Left lung (tissue), 4 donors: ENCODE measurements at regions not wholly inside any gene's neighbourhood (a gene's known extent, or its start where the extent isn't known, plus 50 kb on each side); places are given as distances from the start of the nearest gene placed in this dataset.

Experiments
- ATAC-seq: fragments of 200-7000 bp; cut with Tn5 transposase; one replicate; pipeline ENCODE4 v1.9.1; 2020; ENCODE audit warnings: moderate library complexity
- DNase-seq, 4 donors: peaks; one replicate each; pipeline ENCODE4 v3.0.0-alpha.2; 2013 to 2020
- H3K27ac ChIP-seq, 2 donors: fragments of 200-600 bp; sonication (generic) in 1 of 2; one replicate each; pipeline versions ENCODE4 v1.5.0 to v1.8.0; 2020 to 2021
- H3K27me3 ChIP-seq, 2 donors: fragments of 200-600 bp; sonication (generic) in 1 of 2; one replicate each; pipeline versions ENCODE4 v1.5.0 to v1.8.0; 2020 to 2021
- H3K36me3 ChIP-seq, 2 donors: fragments of 200-600 bp; sonication (generic) in 1 of 2; one replicate each; pipeline versions ENCODE4 v1.5.0 to v1.8.0; 2020 to 2021
- H3K4me1 ChIP-seq, 2 donors: fragments of 200-600 bp; one replicate each; pipeline ENCODE4 v1.8.0; 2021
- H3K4me3 ChIP-seq, 2 donors: fragments of 200-600 bp; sonication (generic) in 1 of 2; one replicate each; pipeline versions ENCODE4 v1.5.0 to v1.8.0; 2020 to 2021; ENCODE audit warnings: mild to moderate bottlenecking in 1 of 2
- H3K9me3 ChIP-seq, 2 donors: fragments of 200-600 bp; sonication (generic) in 1 of 2; one replicate each; pipeline versions ENCODE4 v1.5.0 to v1.8.0; 2020 to 2021
- CTCF ChIP-seq, 2 donors: fragments of 200-600 bp; sonication (generic) in 1 of 2; IDR thresholded peaks; one replicate each; pipeline versions ENCODE4 v1.5.0 to v1.8.0; 2021; ENCODE audit warnings: antibody characterized with exemption in 2 of 2
- intact Hi-C, 2 donors: fragments of 100-400 bp; cut with DNase I; formaldehyde crosslinking; loops; one replicate each; pipeline versions ENCODE4 v1.11.2 to v1.14.2; 2022
- donor health status: DM: no; HTN: yes; CAD: no.
- donor health status: DM: no; HTN: no; CAD: no.

DNA sequence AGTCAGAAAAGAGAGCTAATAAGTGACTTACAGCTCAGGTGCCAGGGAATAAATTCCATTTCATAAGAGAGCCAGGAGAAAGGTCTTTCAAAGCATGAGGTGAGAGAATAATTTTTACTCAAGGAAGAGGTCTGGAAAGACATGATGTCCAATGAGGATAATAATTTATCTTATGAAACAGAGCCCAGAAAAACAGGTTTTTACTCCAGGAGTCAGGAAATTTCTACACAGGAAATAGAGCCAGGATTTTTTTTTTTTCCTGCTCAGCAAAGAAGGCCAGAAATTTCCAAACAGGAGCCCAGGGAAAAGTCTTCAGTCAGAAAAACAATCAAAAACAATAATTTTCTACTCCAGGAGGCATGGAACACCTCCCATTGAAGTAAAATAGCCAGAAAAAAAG is 1185.7 kb upstream of the TSPY4 start:
- TF ChIP-seq CTCF (IDR thresholded peaks at IDR 0.05), result no peak
- H3K36me3 ChIP-seq, result no peaks in the 10 kb centered on the region
- ATAC-seq, result no peak
- no peak overlapping the region for H3K4me3 ChIP-seq
- H3K9me3 ChIP-seq, result no peaks in the 10 kb centered on the region
- H3K4me1 ChIP-seq, result no peaks in the 10 kb centered on the region
- DNase-seq, result no peak
- intact Hi-C loops, result no loop called here
- no peaks in the 10 kb centered on the region for H3K27me3 ChIP-seq
- H3K27ac ChIP-seq, result no peak overlapping the region

- no peak for TF ChIP-seq CTCF (IDR thresholded peaks at IDR 0.05)
- H3K4me3 ChIP-seq, result no peak overlapping the region
- no peaks in the 10 kb centered on the region for H3K4me1 ChIP-seq
- H3K36me3 ChIP-seq, result no peaks in the 10 kb centered on the region
- DNase-seq (peak in 1 of 4 donors; percentile 37), ATAC-seq (no peak)
- no peaks in the 10 kb centered on the region for H3K9me3 ChIP-seq
- H3K27ac ChIP-seq, result no peak overlapping the region
- intact Hi-C loops, result no loop called here
- no peaks in the 10 kb centered on the region for H3K27me3 ChIP-seq
These were observed 1208.7 kb upstream of the TSPY4 start for GRCh38 chrY:8128578-8128977.

- Histone ChIP-seq H3K27me3 (no peaks in the 10 kb centered on the region), H3K4me3 (no peak overlapping the region), H3K27ac (no peak overlapping the region), H3K36me3 (no peaks in the 10 kb centered on the region), H3K4me1 (no peaks in the 10 kb centered on the region), H3K9me3 (no peaks in the 10 kb centered on the region)
- TF ChIP-seq CTCF (IDR thresholded peaks at IDR 0.05), result no peak
- DNase-seq (no peak), ATAC-seq (no peak)
- intact Hi-C loops, result no loop called here
These were observed 1211.2 kb upstream of the TSPY4 start for GRCh38 chrY:8125907-8126571.

DNA sequence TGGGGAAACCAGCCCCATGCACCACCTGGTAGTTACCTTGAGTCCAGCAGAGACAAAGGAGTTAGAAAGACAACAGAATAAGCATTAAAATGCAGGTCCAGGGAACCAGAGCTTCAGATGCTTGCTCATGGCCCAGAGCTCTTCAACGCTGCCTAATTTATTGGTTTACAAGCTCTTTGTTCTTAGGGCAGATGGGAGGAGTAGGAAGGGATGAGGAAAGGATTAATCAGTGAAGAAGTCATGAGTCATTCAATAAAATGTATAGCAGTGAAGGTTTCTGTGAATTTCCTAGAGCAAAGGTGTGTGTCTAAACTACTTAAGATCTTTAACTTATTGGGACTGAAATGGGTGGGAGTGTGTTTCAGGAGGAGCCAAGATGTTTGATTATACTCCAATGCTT is 1210.3 kb upstream of the AMELY start:
- H3K27ac ChIP-seq, result no peak overlapping the region
- TF ChIP-seq CTCF (IDR thresholded peaks at IDR 0.05), result no peak
- DNase-seq (no peak), ATAC-seq (no peak)
- no peaks in the 10 kb centered on the region for H3K9me3 ChIP-seq
- H3K36me3 ChIP-seq, result no peaks in the 10 kb centered on the region
- no peak overlapping the region for H3K4me3 ChIP-seq
- H3K27me3 ChIP-seq, result no peaks in the 10 kb centered on the region
- no peaks in the 10 kb centered on the region for H3K4me1 ChIP-seq
- intact Hi-C loops, result no loop called here

DNA sequence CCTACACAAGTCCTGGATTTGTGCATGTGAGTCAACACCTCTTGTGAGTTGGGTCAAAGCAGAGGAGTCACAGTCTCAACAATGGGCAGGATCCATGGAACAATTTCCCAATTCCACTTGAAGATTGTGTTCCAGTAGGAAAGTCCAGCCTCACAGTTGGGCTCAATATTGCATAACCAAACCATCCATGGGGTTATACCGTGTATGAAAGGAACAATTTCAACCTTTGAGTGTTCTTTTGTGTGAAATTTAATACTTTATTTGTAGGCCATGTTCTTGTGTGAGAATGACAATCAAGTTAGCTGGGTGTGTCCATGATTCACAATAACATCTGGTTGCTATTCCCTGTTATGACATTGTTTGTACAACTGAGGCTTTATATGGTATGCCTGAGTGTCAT is 1182.9 kb upstream of the AMELY start:
- H3K27ac ChIP-seq, result no peak overlapping the region
- H3K36me3 ChIP-seq, result no peaks in the 10 kb centered on the region
- no peaks in the 10 kb centered on the region for H3K9me3 ChIP-seq
- no peaks in the 10 kb centered on the region for H3K4me1 ChIP-seq
- H3K4me3 ChIP-seq, result no peak overlapping the region
- ATAC-seq (no peak), DNase-seq (no peak)
- TF ChIP-seq CTCF (IDR thresholded peaks at IDR 0.05), result no peak
- intact Hi-C loops, result no loop called here
- no peaks in the 10 kb centered on the region for H3K27me3 ChIP-seq
